Body of pancreas (tissue), 4 donors: ENCODE measurements at regions not wholly inside any gene's neighbourhood (a gene's known extent, or its start where the extent isn't known, plus 50 kb on each side); places are given as distances from the start of the nearest gene placed in this dataset.

Experiments
- POLR2A ChIP-seq, 3 donors: fragments of 450-650 bp; IDR thresholded peaks; one replicate each; pipeline ENCODE4 v1.6.1; 2016; ENCODE audit warnings: antibody characterized with exemption in 3 of 3, mild to moderate bottlenecking in 2 of 3
- TF ChIP-seq, protein P1 (sequence below), 7 experiments: fragments of 450-650 bp in 4 of 7; fragments of 200-600 bp in 3 of 7; sonication (generic) in 3 of 7; IDR thresholded peaks; one replicate each; pipeline ENCODE4 v1.5.1; 2016 to 2019; ENCODE audit warnings: antibody characterized with exemption in 7 of 7

DNA sequence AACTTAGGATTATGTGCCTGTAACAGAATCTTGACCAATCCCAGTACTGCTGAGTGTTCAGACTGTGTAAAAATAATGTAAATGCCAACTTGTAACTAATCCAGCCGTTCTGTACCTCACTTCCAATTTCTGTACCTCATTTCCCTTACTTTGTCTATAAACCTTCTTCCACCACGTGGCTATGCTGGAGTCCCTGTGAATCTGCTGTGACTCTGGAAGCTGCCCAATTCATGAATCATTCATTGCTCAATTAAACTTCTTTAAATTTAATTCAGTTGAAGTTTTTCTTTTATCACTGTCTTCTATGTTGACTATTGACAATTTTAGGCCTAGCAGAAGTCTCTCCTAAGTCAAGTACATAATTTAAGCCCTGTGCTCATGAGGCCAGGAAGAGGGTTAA is 215.3 kb upstream of the RHOBTB1 start:
- TF ChIP-seq, protein P1, sequence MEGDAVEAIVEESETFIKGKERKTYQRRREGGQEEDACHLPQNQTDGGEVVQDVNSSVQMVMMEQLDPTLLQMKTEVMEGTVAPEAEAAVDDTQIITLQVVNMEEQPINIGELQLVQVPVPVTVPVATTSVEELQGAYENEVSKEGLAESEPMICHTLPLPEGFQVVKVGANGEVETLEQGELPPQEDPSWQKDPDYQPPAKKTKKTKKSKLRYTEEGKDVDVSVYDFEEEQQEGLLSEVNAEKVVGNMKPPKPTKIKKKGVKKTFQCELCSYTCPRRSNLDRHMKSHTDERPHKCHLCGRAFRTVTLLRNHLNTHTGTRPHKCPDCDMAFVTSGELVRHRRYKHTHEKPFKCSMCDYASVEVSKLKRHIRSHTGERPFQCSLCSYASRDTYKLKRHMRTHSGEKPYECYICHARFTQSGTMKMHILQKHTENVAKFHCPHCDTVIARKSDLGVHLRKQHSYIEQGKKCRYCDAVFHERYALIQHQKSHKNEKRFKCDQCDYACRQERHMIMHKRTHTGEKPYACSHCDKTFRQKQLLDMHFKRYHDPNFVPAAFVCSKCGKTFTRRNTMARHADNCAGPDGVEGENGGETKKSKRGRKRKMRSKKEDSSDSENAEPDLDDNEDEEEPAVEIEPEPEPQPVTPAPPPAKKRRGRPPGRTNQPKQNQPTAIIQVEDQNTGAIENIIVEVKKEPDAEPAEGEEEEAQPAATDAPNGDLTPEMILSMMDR (IDR thresholded peaks at IDR 0.05): no peak
- TF ChIP-seq POLR2A (IDR thresholded peaks at IDR 0.05): no peak
